Stimulated activated CD4-positive, alpha-beta T cell treated with anti-CD3 and anti-CD28 coated beads, Interleukin-4, amount 100 ng/mL, for 48 hours (primary cell): ENCODE measurements at regions not wholly inside any gene's neighbourhood (a gene's known extent, or its start where the extent isn't known, plus 50 kb on each side); places are given as distances from the start of the nearest gene placed in this dataset.
"Not testable (repeated sequence)": the region's sequence is repeated elsewhere in the genome, so short reads cannot be mapped to it uniquely, and the experiment has no call there.

ENCODE experiments used
- DNase-seq, 2 donors: peaks; one replicate each; pipeline ENCODE4 v3.0.0-alpha.2; 2020; ENCODE audit warnings: low read depth in 2 of 2

GRCh38 chrX:14351611-14352303, 177.6 kb upstream of the GLRA2 start:
- DNase-seq: no peak

- DNase-seq: no peak
Observed at GRCh38 chrX:14347523-14347922, 181.8 kb upstream of the GLRA2 start.

GRCh38 chrX:14344172-14344940, 185.0 kb upstream of the GLRA2 start:
- no peak for DNase-seq

- no peak for DNase-seq
Observed at GRCh38 chrX:14309431-14309830, 219.9 kb upstream of the GLRA2 start.

- DNase-seq: not testable (repeated sequence)
Observed at GRCh38 chrX:14308976-14309375, 220.4 kb upstream of the GLRA2 start.

GRCh38 chrX:14303891-14304290, 225.4 kb upstream of the GLRA2 start:
- DNase-seq: no peak

GRCh38 chrX:14302561-14302960, 226.8 kb upstream of the GLRA2 start:
- DNase-seq: not testable (repeated sequence)

- DNase-seq: no peak
Observed at GRCh38 chrX:14300376-14300775, 229.0 kb upstream of the GLRA2 start.

- DNase-seq: no peak
Observed at GRCh38 chrX:14295426-14295825, 233.9 kb upstream of the GLRA2 start.

- no peak for DNase-seq
Observed at GRCh38 chrX:14291666-14292500, 237.5 kb upstream of the GLRA2 start.

GRCh38 chrX:14290335-14290734, 239.0 kb upstream of the GLRA2 start:
- DNase-seq: no peak

- DNase-seq: no peak
Observed at GRCh38 chrX:14274691-14275090, 245.0 kb upstream of the GEMIN8 start.

GRCh38 chrX:14267216-14267615, 237.5 kb upstream of the GEMIN8 start:
- no peak for DNase-seq

- no peak for DNase-seq
Observed at GRCh38 chrX:14266705-14267104, 237.0 kb upstream of the GEMIN8 start.

GRCh38 chrX:14243823-14244222, 214.1 kb upstream of the GEMIN8 start:
- no peak for DNase-seq

GRCh38 chrX:14235004-14235403, 205.3 kb upstream of the GEMIN8 start:
- no peak for DNase-seq

- no peak for DNase-seq
Observed at GRCh38 chrX:14232688-14233087, 203.0 kb upstream of the GEMIN8 start.

GRCh38 chrX:14228611-14229010, 198.9 kb upstream of the GEMIN8 start:
- DNase-seq: no peak

- DNase-seq: no peak
Observed at GRCh38 chrX:14220386-14220944, 190.8 kb upstream of the GEMIN8 start.

- DNase-seq: no peak
Observed at GRCh38 chrX:14209034-14209433, 179.3 kb upstream of the GEMIN8 start.

GRCh38 chrX:14194711-14195110, 165.0 kb upstream of the GEMIN8 start:
- DNase-seq: no peak

- DNase-seq: no peak
Observed at GRCh38 chrX:14193547-14193946, 163.9 kb upstream of the GEMIN8 start.
